Ishikawa (cell line): ENCODE measurements at regions not wholly inside any gene's neighbourhood (a gene's known extent, or its start where the extent isn't known, plus 50 kb on each side); places are given as distances from the start of the nearest gene placed in this dataset.

Experiments
- CEBPB ChIP-seq: IDR thresholded peaks from 2 replicates; pipeline ENCODE4 v1.6.1; 2012
- CREB1 ChIP-seq: IDR thresholded peaks from 2 replicates; pipeline ENCODE4 v1.6.1; 2012; ENCODE audit warnings: low read depth
- EGR1 ChIP-seq: IDR thresholded peaks from 2 replicates; pipeline ENCODE4 v1.6.1; 2012
- EP300 ChIP-seq: IDR thresholded peaks from 2 replicates; pipeline ENCODE4 v1.6.1; 2012; ENCODE audit warnings: borderline replicate concordance
- FOXM1 ChIP-seq: IDR thresholded peaks from 2 replicates; pipeline ENCODE4 v1.6.1; 2012; ENCODE audit warnings: low read depth, borderline replicate concordance
- NFIC ChIP-seq: IDR thresholded peaks from 2 replicates; pipeline ENCODE4 v1.6.1; 2012
- RAD21 ChIP-seq: IDR thresholded peaks from 2 replicates; pipeline ENCODE4 v1.6.1; 2012; ENCODE audit warnings: low read depth
- TAF1 ChIP-seq: IDR thresholded peaks from 2 replicates; pipeline ENCODE4 v1.6.1; 2012; ENCODE audit warnings: low read depth, mild to moderate bottlenecking
- TCF12 ChIP-seq: IDR thresholded peaks from 2 replicates; pipeline ENCODE4 v1.6.1; 2012; ENCODE audit warnings: low read depth
- TEAD4 ChIP-seq: IDR thresholded peaks from 2 replicates; pipeline ENCODE4 v1.6.1; 2012
- YY1 ChIP-seq: IDR thresholded peaks from 2 replicates; pipeline ENCODE4 v1.6.1; 2012; ENCODE audit warnings: low read depth
- ZBTB7A ChIP-seq: IDR thresholded peaks from 2 replicates; pipeline ENCODE4 v1.6.1; 2012; ENCODE audit warnings: low read depth
- TF ChIP-seq, protein P1 (sequence below): IDR thresholded peaks from 2 replicates; pipeline ENCODE4 v1.6.1; 2012
- TF ChIP-seq, protein P2 (sequence below): IDR thresholded peaks from 2 replicates; pipeline ENCODE4 v1.6.1; 2012
- TF ChIP-seq, protein P3 (sequence below): IDR thresholded peaks from 2 replicates; pipeline ENCODE4 v1.6.1; 2012; ENCODE audit warnings: low read depth, mild to moderate bottlenecking

GRCh38 chr4:170675568-170676262, 586.0 kb upstream of the AADAT start:
- TF ChIP-seq FOXM1: no peak
- no peak for TF ChIP-seq ZBTB7A
- no peak for TF ChIP-seq EP300
- TF ChIP-seq, protein P1, sequence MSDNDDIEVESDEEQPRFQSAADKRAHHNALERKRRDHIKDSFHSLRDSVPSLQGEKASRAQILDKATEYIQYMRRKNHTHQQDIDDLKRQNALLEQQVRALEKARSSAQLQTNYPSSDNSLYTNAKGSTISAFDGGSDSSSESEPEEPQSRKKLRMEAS: no peak
- no peak for TF ChIP-seq CREB1
- no peak for TF ChIP-seq NFIC
- no peak for TF ChIP-seq RAD21
- TF ChIP-seq, protein P2, sequence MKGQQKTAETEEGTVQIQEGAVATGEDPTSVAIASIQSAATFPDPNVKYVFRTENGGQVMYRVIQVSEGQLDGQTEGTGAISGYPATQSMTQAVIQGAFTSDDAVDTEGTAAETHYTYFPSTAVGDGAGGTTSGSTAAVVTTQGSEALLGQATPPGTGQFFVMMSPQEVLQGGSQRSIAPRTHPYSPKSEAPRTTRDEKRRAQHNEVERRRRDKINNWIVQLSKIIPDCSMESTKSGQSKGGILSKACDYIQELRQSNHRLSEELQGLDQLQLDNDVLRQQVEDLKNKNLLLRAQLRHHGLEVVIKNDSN: no peak
- no peak for TF ChIP-seq EGR1
- no peak for TF ChIP-seq TAF1
- no peak for TF ChIP-seq CEBPB
- TF ChIP-seq TCF12: no peak
- TF ChIP-seq, protein P3, sequence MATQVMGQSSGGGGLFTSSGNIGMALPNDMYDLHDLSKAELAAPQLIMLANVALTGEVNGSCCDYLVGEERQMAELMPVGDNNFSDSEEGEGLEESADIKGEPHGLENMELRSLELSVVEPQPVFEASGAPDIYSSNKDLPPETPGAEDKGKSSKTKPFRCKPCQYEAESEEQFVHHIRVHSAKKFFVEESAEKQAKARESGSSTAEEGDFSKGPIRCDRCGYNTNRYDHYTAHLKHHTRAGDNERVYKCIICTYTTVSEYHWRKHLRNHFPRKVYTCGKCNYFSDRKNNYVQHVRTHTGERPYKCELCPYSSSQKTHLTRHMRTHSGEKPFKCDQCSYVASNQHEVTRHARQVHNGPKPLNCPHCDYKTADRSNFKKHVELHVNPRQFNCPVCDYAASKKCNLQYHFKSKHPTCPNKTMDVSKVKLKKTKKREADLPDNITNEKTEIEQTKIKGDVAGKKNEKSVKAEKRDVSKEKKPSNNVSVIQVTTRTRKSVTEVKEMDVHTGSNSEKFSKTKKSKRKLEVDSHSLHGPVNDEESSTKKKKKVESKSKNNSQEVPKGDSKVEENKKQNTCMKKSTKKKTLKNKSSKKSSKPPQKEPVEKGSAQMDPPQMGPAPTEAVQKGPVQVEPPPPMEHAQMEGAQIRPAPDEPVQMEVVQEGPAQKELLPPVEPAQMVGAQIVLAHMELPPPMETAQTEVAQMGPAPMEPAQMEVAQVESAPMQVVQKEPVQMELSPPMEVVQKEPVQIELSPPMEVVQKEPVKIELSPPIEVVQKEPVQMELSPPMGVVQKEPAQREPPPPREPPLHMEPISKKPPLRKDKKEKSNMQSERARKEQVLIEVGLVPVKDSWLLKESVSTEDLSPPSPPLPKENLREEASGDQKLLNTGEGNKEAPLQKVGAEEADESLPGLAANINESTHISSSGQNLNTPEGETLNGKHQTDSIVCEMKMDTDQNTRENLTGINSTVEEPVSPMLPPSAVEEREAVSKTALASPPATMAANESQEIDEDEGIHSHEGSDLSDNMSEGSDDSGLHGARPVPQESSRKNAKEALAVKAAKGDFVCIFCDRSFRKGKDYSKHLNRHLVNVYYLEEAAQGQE: no peak
- no peak for TF ChIP-seq YY1

DNA sequence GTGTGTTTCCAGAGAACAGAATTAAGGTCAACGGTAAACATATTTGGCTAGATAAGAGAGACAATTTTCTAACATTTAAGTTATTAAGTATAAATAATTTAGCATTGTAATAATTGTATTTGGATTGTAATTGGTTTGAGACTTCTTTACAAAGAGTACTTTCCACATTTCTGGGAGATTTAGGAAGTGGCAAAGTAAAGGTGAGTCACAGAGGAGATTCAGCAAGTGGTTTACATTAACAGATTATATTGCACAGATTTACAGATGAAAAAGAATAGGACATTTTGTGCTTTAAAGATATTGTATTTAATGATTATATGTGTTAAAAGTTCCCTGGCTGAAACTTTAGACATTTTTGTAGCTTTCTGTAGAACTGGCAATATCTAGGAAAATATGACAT, 584.4 kb upstream of the AADAT start:
- TF ChIP-seq TEAD4: no peak
- TF ChIP-seq ZBTB7A: no peak
- TF ChIP-seq CEBPB: no peak
- no peak for TF ChIP-seq RAD21
- no peak for TF ChIP-seq TAF1
- TF ChIP-seq, protein P3: no peak
- TF ChIP-seq, protein P1: no peak
- no peak for TF ChIP-seq CREB1
- no peak for TF ChIP-seq EGR1
- TF ChIP-seq TCF12: no peak

- TF ChIP-seq, protein P1: no peak
- no peak for TF ChIP-seq ZBTB7A
- no peak for TF ChIP-seq YY1
- no peak for TF ChIP-seq CEBPB
- TF ChIP-seq EGR1: no peak
- TF ChIP-seq NFIC: no peak
- TF ChIP-seq TEAD4: no peak
- TF ChIP-seq RAD21: no peak
- no peak for TF ChIP-seq TCF12
- TF ChIP-seq CREB1: no peak
These were observed 582.7 kb upstream of the AADAT start for GRCh38 chr4:170672381-170672965.

GRCh38 chr4:170671171-170671570, 581.4 kb upstream of the AADAT start:
- TF ChIP-seq, protein P2: no peak
- TF ChIP-seq FOXM1 (no peak), RAD21 (no peak), YY1 (no peak), EP300 (no peak), EGR1 (no peak)

GRCh38 chr4:170667814-170668213, 578.1 kb upstream of the AADAT start:
- TF ChIP-seq EGR1 (no peak), CEBPB (no peak), TAF1 (no peak), TCF12 (no peak)
- TF ChIP-seq, protein P1: no peak
